Gastroesophageal sphincter (tissue), 3 donors: ENCODE measurements at regions not wholly inside any gene's neighbourhood (a gene's known extent, or its start where the extent isn't known, plus 50 kb on each side); places are given as distances from the start of the nearest gene placed in this dataset.

ENCODE experiments used
- EP300 ChIP-seq: sonication (generic); formaldehyde crosslinking; IDR thresholded peaks from one replicate; pipeline ENCODE4 v1.6.1; 2017; ENCODE audit warnings: antibody characterized with exemption, mild to moderate bottlenecking
- POLR2A ChIP-seq, 2 donors: fragments of 450-650 bp; IDR thresholded peaks; one replicate each; pipeline ENCODE4 v1.6.1; 2017; ENCODE audit warnings: antibody characterized with exemption in 2 of 2, mild to moderate bottlenecking in 2 of 2, moderate library complexity in 1 of 2
- POLR2AphosphoS5 ChIP-seq: sonication (generic); formaldehyde crosslinking; IDR thresholded peaks from one replicate; pipeline ENCODE4 v1.6.1; 2017; ENCODE audit warnings: antibody characterized with exemption
- TF ChIP-seq, protein P1 (sequence below), 4 experiments: fragments of 200-600 bp in 2 of 4; fragments of 450-650 bp in 2 of 4; sonication (generic) in 1 of 4; IDR thresholded peaks; one replicate each; pipeline ENCODE4 v1.5.1; 2017 to 2019; ENCODE audit warnings: antibody characterized with exemption in 4 of 4, mild to moderate bottlenecking in 2 of 4, moderate library complexity in 2 of 4

DNA sequence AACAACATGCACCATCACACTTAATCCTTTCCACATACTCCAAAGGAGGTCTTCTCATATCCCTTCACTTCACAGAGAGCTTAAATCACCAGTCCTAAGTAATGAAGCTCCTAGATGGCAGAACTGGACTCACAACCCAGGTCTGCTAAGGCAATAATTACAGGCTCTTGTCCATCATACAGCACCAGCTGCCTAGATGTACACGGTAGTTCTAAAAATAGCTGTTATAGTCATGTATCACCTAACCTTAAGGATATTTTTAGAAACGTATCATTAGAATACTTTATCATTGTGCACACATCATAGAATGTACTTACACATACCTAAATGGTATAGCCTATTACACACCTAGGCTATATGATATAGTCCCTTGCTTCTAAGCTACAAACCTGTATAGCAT, 644.6 kb upstream of the RGMB start:
- TF ChIP-seq POLR2A (IDR thresholded peaks at IDR 0.05) (no peak), EP300 (no peak), POLR2AphosphoS5 (no peak)
- TF ChIP-seq, protein P1, sequence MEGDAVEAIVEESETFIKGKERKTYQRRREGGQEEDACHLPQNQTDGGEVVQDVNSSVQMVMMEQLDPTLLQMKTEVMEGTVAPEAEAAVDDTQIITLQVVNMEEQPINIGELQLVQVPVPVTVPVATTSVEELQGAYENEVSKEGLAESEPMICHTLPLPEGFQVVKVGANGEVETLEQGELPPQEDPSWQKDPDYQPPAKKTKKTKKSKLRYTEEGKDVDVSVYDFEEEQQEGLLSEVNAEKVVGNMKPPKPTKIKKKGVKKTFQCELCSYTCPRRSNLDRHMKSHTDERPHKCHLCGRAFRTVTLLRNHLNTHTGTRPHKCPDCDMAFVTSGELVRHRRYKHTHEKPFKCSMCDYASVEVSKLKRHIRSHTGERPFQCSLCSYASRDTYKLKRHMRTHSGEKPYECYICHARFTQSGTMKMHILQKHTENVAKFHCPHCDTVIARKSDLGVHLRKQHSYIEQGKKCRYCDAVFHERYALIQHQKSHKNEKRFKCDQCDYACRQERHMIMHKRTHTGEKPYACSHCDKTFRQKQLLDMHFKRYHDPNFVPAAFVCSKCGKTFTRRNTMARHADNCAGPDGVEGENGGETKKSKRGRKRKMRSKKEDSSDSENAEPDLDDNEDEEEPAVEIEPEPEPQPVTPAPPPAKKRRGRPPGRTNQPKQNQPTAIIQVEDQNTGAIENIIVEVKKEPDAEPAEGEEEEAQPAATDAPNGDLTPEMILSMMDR (IDR thresholded peaks at IDR 0.05) = no peak
